ENCODE measurements at regions not wholly inside any gene's neighbourhood (a gene's known extent, or its start where the extent isn't known, plus 50 kb on each side); places are given as distances from the start of the nearest gene placed in this dataset.

DNA sequence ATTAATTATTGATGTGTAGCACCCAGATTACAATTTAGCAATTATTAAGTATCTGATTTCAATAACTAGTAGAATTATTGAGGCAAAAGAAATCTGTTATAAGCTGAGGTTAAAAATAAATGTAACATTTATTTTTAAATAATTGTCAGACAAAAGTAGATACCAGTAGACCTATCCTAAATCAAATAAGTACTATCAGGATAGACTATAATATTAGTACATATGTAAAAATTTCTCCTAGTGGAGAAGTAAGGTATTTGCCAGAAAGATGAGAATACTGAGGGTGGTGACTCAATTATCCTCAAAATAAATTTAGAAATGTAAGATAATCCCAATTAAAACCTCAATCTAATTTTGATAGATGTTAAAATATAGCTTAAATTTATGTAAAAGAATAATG lies 377.8 kb upstream of the CHRM3 start:
- DNase-seq (ENCODE audit: low read depth, low spot score), result no peak

GRCh38 chr1:239006276-239006675 lies 380.1 kb upstream of the CHRM3 start:
- no peak for DNase-seq (ENCODE audit: low read depth, low spot score)

GRCh38 chr1:238999944-239000343 lies 386.4 kb upstream of the CHRM3 start:
- DNase-seq (ENCODE audit: low read depth, low spot score), result no peak

DNA sequence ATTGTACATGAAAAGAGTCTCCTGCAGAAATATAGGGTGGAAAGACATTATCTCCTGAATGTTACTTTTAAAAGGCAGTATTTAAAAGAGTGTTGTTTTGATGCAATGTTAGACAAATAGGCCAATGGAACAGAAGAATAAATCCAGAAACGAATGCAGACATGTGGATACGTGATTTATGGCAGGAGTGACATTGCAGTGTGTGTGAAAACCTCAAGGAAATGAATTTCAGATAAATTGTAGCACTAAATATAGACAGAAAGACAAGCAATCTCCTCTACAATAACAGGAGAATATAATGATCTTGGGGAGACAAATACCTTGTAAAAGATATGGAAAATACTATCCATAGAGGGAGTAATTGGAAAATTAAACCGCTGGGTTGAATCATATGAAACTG lies 387.8 kb upstream of the CHRM3 start:
- no peak for DNase-seq (ENCODE audit: low read depth, low spot score)

- DNase-seq (ENCODE audit: low read depth, low spot score), result no peak
These were observed 394.4 kb upstream of the CHRM3 start for GRCh38 chr1:238991765-238992495.

DNA sequence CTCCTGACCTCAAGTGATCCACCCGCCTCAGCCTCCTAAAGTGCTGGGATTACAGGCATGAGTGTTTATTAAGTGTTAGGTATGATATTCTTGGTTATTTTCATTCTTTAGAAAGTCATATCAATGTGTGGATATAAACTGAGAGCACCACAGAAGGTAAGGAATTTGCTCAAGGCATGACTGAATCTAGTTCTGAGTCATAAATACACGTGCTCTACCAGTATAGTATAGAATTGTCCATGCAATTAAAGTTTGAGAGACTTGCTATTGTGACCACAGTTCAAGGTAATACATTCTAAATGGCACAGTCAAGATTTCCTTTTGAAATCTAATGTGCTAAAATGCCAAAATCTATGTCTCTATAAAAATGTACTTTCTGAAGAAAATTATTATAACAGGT lies 401.1 kb upstream of the CHRM3 start:
- DNase-seq (ENCODE audit: low read depth, low spot score), result no peak

DNA sequence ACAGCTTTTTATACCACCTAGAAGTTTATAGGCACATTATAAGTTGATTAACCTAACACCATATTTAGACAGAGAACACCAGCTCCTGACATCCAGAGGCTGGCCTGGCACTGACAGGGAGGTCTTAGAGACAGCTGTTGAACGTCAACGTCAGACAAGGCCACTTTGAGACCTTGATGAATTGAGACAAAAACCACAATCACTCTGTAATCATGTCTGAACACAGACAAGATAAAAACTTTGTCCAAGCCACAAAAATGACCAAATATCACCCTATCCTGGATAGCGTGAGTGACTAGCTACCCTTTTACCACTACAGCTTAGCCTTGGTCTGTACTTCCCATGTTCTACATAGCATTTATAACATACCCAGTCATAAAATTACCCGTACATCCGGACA lies 403.6 kb upstream of the CHRM3 start:
- DNase-seq (ENCODE audit: low read depth, low spot score), result no peak

DNA sequence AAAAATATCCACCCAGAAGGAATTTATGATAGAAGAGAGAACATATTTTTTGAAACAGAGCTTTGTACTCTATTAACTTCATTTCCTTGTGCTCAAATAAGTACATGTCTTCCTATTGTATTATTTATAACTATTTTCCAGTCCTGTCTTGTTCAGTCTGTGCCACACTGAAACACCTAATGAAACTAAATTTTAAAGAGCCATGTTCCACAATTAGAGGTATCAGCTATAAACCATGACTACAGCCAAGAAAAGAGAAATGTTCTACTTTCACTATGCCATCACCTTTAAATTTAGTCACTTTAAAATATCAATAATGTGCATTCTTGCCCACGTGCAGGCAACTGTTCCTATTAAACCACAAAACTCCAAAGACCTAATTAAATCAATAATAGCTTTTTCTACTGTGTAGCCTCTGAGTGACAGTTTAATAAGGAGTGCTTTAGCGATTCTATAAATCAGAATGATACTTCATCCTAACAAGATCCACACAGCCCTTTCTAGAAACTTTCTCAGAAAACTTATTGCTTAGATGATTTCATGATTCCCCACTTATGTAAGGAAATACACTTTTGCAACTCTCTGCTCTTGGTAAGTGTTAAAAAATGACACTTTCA lies 404.9 kb upstream of the CHRM3 start:
- DNase-seq (ENCODE audit: low read depth, low spot score), result no peak

DNA sequence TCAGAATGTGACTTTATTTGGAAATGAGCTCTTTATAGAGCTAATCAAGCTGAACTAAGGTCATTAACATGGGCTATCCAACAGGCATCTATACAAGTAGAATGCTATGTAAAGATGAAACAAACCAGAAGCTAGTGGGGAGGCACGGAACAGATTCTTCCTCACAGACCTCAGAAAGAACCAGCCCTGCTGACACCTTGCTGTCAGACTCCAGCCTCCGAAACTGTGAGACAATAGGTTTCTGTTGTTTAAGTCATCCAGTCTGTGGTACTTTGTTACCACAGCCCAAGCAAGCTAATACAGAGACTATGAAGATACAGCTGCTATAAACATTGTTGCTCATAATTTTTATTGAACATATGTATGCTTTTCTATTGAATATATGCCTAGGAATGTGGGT lies 406.3 kb upstream of the CHRM3 start:
- no peak for DNase-seq (ENCODE audit: low read depth, low spot score)

GRCh38 chr1:238964631-238965030 lies 421.7 kb upstream of the CHRM3 start:
- no peak for DNase-seq (ENCODE audit: low read depth, low spot score)

DNA sequence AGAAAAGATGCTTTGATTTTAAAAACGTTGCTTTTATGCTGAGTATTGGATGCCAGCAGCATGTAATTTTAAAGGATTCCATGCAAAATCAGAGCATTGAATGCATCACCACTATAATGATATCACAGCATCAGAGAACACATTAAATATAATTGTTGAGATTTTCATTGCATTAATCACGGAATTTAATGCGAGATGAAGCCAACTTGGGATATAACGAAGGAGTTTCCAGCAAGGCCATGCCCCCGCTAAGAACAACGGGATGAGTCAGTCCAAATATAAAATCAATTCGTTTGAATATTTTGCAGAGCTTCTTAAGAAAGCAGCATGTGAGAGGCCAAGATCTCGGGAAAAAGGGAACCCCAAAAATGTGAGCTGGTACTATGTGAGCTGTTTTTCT lies 423.4 kb upstream of the CHRM3 start:
- DNase-seq (ENCODE audit: low read depth, low spot score), result no peak

DNA sequence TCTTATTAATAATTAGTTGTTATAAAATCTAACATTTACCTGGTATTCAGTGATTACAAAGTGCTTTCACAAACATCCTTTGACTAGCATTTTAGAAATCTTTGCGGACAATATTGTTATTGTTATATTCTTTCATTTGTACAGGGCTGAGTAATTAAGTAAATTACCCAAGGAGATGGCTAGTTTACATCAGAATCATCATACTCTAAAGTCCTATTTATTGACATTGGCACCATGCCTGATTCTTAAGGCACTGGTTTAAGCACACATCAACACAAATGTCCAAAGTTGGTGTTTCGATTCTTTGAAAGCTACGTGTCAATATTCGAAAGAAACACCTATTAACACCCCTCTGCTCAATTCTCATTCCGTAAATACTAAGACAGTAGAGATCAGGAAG lies 424.6 kb upstream of the CHRM3 start:
- no peak for DNase-seq (ENCODE audit: low read depth, low spot score)

DNA sequence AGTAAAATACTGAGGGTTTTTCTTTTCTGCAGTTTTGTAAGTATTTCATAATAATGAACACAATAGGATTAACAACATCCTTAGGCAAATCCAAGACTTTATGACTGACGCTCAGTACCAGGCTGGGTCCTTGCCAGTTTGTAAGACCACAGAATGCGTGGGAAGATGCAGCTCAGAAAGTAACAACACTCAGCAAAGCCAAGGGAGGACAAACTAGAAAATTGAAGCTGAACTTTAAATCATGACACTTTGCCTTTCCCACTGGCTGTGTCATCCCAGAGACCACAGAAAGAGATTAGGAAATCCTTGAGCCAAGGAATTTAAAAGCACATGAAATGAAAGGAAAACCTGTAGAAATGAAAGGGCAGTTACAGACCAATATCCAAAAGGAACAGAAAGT lies 426.3 kb upstream of the CHRM3 start:
- no peak for DNase-seq (ENCODE audit: low read depth, low spot score)

DNA sequence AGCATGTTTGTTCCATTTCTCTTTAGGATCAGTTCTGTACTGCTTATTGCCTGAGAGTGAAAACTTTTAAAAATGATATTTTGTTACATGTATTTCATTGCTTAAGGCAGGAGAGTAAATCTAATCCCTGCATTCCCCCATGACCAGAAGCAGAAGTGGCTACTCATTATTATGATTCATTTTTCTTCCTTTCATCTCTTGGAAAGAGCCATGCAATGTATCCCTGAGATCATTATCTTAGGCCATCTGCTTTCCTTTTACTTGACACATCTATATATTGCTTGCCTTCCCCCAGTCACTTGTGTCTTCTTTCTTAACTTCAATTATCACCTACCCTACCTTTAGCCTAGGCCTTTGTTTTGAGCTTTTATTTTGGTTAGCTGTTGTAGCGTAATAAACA lies 430.4 kb upstream of the CHRM3 start:
- no peak for DNase-seq (ENCODE audit: low read depth, low spot score)

DNA sequence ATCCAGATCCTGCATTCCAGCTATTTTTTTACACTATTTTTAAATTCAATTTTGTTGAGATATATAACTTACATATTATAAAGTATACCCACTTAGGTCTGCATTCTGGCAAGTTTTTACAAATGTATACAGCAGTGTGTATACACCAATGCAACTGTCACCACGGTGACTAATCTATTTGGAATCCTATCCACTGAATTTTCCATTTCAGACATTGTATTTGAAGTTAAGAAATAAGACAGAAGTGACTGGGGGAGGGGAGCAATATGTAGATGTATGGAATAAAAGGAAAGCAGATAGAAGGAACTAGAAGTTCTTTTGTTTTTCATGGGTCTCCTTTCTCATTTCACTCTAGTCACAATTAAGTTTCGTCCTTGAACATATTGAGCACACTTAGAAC lies 431.5 kb upstream of the CHRM3 start:
- no peak for DNase-seq (ENCODE audit: low read depth, low spot score)

GRCh38 chr1:238953448-238954010 lies 432.8 kb upstream of the CHRM3 start:
- DNase-seq (ENCODE audit: low read depth, low spot score), result no peak

GRCh38 chr1:238951809-238952208 lies 434.6 kb upstream of the CHRM3 start:
- DNase-seq (ENCODE audit: low read depth, low spot score), result peak; percentile 3

- no peak for DNase-seq (ENCODE audit: low read depth, low spot score)
These were observed 435.6 kb upstream of the CHRM3 start for GRCh38 chr1:238950784-238951183.

GRCh38 chr1:238950017-238950416 lies 436.4 kb upstream of the CHRM3 start:
- no peak for DNase-seq (ENCODE audit: low read depth, low spot score)

DNA sequence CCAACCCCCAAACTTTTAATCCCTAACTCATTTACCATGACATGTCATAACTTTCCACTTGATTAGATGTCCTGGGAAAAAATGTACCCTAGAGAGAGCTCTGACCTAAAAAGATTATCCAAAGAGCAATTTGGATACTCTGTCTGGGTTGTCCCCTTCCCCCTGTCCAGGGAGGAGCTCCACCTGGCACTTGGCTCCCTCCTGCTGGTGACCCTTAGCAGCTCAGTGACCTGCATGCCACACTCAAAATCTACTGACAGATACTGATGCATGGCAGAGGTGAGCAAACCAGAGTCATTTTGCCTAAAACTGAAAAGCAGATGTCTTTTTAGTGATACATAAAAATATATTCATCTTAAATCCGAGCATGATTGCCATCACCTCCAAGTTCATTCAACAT lies 442.3 kb upstream of the CHRM3 start:
- no peak for DNase-seq (ENCODE audit: low read depth, low spot score)

GRCh38 chr1:238927899-238928298 lies 458.5 kb upstream of the CHRM3 start:
- DNase-seq (ENCODE audit: low read depth, low spot score), result no peak

GRCh38 chr1:238916828-238917227 lies 469.5 kb upstream of the CHRM3 start:
- no peak for DNase-seq (ENCODE audit: low read depth, low spot score)

GRCh38 chr1:238914346-238914745 lies 472.0 kb upstream of the CHRM3 start:
- no peak for DNase-seq (ENCODE audit: low read depth, low spot score)

All from iPS DF 19.7 (cell line).